Globus pallidus (tissue), 1 donor: ENCODE measurements at regions not wholly inside any gene's neighbourhood (a gene's known extent, or its start where the extent isn't known, plus 50 kb on each side); places are given as distances from the start of the nearest gene placed in this dataset.
"Not testable (repeated sequence)": the region's sequence is repeated elsewhere in the genome, so short reads cannot be mapped to it uniquely, and the experiment has no call there.

Source experiments
- DNase-seq: peaks from one replicate; pipeline ENCODE4 v3.0.0-alpha.2; 2015; ENCODE audit warnings: low spot score

DNA sequence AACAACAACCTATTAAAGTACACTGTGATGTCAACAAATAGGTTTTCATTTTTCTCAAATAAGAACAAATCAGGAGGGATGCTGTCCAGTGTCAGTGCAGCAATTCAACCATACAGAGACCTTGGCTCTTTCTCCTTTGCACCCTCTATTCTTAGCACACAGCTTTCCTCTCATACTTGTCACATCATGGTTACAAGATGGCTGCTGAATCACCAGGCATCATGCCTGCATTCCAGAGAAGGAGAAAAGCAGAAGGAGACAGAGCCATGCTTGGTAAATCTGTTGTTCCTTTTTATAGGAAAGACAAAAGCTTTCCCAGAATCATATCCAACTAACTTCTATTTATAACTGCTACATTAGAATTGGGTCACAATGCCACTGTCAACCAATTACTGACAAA is 124.7 kb upstream of the VLDLR start:
- no peak for DNase-seq

DNA sequence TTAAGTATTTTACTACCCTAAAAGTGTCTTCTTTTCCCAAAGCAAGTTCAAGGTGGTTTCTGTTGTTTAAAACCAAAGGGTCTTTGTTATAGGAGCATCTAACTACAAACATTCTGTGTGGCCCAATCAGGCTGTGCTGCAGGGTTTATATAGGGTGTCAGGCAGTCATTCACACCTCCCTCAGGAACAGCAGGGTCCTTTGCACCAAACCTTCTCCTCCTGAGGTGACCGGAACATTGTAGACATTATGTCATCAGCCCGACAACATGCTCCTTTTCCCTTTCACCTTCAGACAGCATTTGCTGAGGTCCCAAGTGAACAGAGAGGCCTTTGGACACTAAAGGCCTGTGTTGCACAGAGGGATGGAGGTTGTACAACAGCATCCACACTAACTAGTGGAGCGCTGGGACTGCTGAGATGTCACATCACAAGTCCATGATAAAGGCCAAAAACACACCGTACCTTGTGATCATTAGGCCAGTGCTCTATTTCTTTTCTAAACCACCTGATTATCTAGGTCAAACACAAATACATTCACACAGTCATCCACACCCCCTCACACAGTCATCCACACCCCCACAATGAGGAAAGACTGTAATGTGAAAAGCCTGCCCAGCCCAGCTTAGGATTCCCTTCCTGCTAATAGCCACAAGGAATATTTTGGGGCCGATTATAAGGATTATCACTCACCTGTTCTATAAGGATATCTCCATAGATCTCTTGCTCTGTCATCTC is 123.8 kb upstream of the VLDLR start:
- DNase-seq, result no peak

DNA sequence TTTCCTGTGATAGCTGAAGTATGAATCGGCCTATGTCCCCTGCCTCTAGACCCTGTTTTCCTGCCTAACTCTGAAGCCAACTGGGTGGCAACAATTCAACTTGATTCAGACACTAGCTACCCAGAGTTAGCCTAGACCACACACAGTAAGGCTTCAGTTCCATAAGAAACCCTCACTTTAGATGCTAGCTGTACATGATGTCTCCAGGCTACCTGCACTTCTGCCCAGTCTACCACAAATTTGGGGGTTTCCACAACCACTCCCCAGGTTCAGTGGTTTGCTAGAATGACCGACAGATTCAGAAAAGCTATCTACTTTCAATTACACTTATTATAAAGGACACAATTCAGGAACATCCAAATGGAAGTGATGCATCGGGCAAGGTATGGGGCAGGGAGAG is 119.4 kb upstream of the VLDLR start:
- no peak for DNase-seq

DNA sequence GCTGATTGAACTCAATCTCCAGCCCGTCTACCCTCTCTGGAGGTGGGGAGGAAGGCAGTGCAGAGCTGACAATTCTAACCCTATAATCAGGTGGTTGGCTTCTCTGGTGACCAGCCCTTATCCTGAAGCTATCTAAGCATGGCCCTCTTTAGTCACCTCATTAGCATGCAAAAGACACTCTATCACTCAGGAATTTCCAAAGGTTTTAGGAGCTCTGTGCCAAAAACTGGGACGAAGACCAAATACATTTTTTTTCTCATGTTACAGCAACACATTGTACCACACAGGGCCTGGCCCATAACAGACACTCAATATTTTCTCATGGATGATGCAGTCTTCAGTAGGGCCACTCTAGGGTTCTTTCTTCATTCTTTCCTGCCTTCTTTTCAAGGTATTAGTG is 118.8 kb upstream of the VLDLR start:
- no peak for DNase-seq

DNA sequence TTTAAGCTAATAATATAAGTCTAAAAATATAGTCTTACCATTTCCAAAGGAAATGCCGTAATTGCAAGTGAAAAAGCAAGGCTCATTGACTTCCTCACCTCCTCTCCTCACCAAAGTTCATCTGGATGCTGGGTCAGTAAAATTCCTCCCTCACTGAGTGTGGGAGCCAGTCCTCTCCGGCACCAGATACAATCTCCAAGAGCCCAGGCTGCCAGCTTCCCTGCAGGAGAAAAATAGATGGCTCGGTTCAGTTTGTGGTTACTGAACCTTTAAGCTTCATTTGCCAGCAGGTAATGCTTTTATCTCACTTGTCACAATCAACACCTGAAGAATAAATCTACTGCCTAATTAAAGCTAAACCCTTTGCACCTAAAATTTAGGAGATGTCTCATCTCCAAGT is 115.3 kb upstream of the VLDLR start:
- DNase-seq, result no peak

- no peak for DNase-seq
Measured at GRCh38 chr9:2523591-2523990, 98.0 kb upstream of the VLDLR start.

GRCh38 chr9:2524601-2525000 is 97.0 kb upstream of the VLDLR start:
- no peak for DNase-seq

DNA sequence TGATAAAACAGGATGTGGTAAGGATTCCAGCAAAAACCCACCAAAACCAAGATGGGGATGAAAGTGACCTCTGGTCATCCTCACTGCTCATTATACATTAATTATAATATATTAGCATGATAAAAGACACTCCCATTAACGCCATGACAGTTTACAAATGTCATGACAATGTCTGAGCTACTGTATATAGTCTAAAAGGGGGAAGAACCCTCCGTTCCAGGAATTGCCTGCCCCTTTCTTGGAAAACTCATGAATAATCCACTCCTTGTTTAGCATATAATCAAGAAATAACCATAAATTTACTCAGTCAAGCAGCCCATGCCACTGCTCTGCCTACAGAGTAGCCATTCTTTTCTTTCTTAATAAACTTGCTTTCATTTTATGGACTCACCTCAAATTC is 96.4 kb upstream of the VLDLR start:
- DNase-seq, result no peak

DNA sequence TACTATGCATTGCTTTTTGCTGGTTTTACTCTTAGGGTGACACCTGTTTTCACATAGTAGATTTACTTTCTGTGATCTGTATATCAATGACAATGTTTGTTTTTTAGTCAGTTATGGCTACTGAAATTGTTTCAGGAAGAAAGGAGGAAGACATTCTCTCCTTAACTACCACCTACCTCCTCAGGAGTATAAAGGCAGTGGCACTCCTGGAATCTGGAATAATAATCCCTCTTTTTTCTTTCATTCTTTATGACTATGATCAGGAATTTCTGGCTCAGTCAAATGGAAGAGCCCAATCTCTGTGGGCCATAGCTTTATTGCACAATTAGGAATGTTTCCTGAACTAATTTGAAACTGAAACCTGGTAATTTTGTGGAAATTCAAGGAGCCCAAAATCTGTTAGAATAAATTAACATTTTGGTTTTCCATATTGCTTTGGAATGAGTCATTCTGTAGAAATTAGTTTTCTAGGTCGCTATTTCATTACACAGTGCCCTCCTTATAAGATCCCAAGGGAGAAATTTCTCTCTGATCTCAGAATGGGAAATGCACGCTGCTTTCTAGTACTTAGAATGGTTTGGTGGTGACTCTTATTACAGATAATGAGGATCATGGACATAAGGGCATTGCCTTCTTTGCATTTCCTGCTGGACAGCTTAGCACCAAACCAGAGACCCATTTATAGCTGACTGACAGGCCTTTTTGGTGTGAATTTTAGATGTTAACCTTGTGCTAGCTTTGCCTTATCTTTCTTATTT is 95.3 kb upstream of the VLDLR start:
- no peak for DNase-seq

DNA sequence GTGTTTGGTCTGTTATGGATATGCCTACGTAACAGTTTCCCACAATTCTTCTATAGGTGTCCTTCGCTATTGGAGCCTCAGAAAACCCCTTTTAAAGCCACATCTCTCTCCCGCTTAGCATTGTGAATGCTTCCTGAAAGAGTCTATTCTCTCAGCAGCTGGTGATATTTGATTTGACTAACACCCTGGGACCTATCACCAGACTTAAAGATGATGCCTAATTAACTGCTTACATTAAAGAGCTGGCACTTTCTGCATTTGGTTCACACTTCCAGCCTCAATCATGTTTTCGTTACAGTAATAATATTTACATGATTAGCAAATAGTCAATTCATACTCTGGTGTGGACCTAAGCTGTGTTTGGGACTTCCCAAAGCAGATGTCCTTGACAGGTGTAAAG is 90.1 kb upstream of the VLDLR start:
- DNase-seq, result no peak

DNA sequence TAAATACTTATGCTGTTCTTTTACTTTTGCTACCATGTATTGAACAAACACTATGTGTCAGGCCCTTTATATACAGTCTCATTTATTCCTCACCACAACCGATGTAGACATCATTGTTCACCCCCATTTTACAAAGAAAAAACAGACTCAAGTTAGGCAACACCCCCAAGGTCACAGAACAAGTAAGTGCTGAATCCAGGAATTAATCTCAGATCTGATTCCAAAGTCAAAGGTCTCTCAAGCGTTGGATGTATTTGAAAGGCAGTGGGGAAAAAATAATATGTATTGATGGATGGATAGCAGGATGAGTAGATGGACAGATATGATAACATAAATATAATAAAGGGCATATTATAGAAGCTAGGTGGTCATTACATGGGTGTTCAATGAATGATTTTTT is 85.1 kb upstream of the VLDLR start:
- no peak for DNase-seq

DNA sequence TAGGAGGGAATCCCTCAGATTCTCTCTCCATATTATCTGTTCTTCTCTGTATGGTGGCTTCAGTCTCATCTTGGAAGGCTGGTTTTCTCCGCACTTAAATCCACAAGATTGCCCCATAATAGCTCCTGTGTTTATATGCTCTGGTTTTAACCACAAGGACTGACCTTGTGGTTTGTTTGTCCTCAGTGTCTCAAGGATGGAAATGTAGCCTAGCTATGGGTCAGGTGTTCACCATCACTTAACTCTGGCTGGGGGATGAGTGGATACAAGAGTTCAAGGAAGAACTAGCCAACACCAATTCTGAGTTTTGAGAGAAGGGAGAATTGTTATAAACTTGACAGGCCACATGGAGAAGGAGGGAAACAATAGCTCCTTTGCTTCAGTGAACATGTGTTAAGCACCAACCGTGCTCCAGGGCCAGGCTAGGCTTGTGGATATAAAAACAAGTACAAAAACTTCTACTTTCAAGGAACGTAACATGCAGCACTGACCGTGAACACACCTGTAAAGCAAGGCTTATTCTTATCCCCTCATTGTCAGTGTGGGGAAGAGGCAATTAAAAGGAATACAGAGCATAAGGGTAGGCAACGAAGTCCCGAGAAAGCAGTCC is 75.6 kb upstream of the VLDLR start:
- DNase-seq, result peak; percentile 21

DNA sequence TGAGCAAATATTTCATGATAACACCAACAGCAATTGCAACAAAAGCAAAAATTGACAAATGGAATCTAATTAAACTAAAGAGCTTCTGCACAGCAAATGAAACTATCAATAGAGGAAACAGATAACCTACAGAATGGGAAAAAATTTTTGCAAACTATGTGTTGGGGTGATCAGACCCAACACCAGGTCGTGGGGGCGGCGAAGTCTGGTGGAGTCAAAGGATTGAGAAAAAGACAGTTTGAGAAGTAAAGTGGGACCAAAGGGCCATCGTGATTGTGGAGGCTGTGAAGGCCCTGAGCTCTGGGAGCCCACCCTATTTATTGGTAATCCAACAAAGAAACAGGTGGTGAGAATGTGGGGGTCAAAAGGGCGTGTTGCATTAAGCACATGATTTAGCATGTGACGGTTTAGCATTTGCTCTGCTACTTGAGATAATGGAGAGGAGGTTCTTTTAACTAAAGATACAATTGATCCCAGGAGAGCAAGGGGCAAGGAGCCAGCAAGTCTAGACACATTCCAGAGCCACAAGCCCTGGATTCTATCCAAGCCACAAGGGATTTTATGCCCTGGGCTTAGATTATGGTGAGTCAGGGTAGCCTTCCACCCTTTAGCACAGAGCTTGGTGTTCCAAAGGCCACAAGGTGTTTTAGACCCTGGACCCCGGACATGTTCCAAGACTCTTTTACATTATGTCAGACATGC is 65.5 kb upstream of the VLDLR start:
- DNase-seq, result not testable (repeated sequence)

DNA sequence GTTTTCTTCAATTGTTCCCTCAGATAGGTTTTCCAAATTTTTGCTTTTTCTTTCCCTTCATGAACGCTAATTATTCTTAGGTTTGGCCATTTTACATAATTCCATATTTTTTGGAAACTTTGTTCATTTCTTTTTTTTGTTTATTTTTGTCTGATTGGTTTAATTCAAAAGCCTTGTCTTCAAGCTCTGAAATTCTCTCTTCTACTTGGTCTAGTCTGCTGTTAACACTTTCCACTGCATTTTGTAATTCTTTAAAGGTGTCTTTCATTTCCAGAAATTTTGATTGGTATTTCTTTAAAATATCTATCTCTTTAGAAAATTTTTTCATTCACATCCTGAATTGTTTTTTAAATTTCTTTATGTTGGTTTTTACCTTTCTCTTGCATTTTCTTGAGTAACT is 63.9 kb upstream of the VLDLR start:
- no peak for DNase-seq

DNA sequence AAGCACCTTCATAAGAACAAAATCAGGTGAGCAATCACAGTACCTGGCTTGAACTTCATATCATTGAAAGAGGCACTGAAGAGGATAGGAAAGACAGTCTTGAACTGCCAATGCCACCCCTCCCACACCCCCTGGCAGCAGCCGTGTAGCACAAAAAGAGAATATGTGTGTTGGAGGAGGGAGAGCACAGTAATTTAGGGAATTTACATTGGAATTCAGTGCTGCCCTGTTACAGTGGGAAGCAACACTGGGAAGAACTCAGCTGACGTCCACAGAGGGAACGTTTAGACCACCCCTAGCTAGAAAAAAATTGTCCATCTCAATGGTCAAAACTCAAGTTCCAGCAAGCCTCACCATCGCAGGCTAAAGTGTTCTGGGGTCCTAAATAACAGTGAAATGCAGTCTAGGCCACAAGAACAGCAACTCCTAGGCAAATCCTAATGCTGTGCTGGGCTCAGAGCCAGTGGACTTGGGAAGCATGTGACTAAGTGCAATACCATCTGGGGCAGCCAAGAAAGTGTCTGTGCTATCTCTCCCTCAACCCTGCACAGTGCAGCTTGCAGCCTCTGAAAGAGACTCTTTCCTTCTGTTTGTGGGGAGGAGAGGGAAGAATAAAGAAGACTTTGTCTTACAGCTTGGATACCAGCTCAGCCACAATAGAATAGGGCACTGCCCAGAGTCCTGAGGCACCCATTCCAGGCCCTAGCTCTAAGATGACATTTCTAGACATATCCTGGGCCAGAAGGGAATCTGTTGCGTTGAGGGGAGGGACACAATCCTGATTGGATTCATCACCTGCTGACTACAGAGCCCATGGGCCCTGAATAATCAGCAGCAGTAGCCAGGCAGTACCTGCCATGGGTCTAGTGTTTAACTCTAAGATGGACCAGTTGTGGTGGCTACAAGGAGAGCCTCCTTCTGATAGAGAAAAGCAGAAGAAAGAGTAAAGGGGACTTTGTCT is 62.1 kb upstream of the VLDLR start:
- DNase-seq, result peak; percentile 75

DNA sequence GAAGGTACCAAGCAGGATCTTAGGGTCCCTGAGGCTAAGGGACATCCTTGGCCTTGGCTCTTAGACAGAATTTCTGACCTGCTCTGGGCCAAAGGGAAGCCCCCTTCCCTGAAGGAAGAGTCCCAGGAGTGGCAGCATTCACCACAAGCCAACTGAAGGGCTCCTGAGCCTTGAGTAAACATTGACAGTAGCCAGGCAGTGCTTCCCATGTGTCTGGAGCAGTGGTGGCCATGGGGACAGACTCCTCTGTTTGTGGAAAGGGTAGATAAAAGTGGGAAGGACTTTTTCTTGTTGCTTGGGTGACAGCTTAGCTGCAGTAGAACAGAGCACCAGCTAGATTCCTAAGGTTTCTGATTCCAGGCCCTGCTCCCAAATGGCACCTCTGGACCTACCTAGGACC is 61.4 kb upstream of the VLDLR start:
- DNase-seq, result no peak

GRCh38 chr9:2565676-2566340 is 55.8 kb upstream of the VLDLR start:
- no peak for DNase-seq

DNA sequence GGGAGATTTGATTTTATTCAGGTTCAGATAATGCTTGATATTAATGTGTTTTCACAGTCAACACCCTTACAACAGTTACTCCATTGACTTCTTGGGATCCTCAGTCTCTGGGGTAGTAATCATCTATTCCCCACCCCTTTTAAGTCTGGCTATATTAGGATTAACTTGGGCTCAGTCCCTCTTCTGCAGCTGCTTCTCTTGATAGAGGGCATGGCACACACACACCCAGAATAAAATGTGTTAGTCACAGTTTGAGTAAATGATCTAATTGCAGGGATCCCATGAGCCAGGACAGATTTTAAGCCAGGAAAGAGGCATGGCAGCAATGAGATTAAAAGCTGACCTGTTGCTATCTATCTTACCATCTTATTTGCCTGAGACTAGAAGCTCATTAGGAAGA is 53.7 kb upstream of the VLDLR start:
- no peak for DNase-seq

- no peak for DNase-seq
Measured at GRCh38 chr9:2568689-2569088, 52.9 kb upstream of the VLDLR start.

DNA sequence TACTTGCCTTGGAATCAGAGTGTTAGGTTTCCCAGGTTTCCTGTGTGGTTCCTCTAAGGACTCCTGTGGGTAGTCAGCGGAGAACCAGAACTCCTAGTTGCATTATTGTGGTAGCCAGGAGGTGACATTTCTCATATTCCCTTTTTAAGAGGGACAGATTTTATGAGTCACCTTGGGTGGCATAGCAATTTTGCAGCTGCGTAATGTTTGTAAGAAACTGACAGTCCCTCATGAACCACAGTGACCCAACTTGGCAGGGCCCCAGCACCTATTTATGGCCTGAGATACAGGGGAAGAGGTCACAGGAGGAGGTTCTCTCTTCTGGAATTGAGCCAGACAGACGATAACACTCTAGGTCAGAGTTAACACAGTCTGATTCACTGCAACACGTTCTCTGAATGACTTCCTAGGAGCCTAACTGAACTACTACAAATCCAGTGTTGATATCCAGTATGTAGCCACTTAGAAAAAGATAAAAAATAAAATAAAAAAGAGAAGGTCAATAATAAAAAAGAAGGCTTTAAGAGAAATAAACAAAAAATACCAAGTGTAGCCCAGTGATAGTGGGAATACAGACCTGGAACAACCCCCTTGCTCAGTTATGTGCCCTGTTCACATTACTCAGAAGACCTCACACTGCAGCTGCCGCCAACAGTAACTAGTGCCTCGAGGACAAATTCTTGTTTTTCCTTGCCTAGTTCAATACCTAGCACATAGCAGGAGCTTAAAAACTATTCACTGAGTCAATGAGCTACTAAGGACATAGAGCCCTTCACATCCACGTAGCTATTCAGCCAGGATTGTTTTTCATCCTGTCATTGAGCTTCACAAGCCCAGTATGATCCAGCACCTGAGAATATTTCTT is 50.7 kb upstream of the VLDLR start:
- DNase-seq, result peak; percentile 16
